Pancreas (tissue), 10 donors: ENCODE measurements at regions not wholly inside any gene's neighbourhood (a gene's known extent, or its start where the extent isn't known, plus 50 kb on each side); places are given as distances from the start of the nearest gene placed in this dataset.
A peak's percentile ranks its signal among the peaks of the same experiment; 100 is the strongest.
"Not testable (repeated sequence)": the region's sequence is repeated elsewhere in the genome, so short reads cannot be mapped to it uniquely, and the experiment has no call there.

Experiments
- ATAC-seq, 4 donors: fragments of 200-7000 bp; cut with Tn5 transposase; one replicate each; pipeline versions ENCODE4 v1.8.0 to v1.9.1; 2020; ENCODE audit warnings: mild to moderate bottlenecking in 4 of 4, moderate library complexity in 4 of 4
- DNase-seq, 6 donors: peaks; one replicate each; pipeline ENCODE4 v3.0.0-alpha.2; 2020
- FAIRE-seq: peaks from 2 replicates; lab custom pipeline; 2012; peaks lifted over from hg19 to GRCh38; lab: Jason Lieb, UNC
- H3K27ac ChIP-seq, 4 donors: fragments of 200-600 bp; sonication (generic); 1 replicate in 3 of 4; 2 replicates in 1 of 4; pipeline versions ENCODE4 v1.5.0 to v1.8.0; 2020
- H3K27me3 ChIP-seq, 4 donors: fragments of 200-600 bp; one replicate each; pipeline ENCODE4 v1.8.0; 2021
- H3K36me3 ChIP-seq, 3 donors: fragments of 200-600 bp; sonication (generic) in 1 of 3; one replicate each; pipeline versions ENCODE4 v1.5.0 to v1.8.0; 2020 to 2021
- H3K4me1 ChIP-seq, 3 donors: fragments of 200-600 bp; one replicate each; pipeline ENCODE4 v1.8.0; 2021
- H3K4me3 ChIP-seq, 4 donors: fragments of 200-600 bp; sonication (generic) in 2 of 4; one replicate each; pipeline versions ENCODE4 v1.5.0 to v1.8.0; 2020 to 2021
- H3K9me3 ChIP-seq, 4 donors: fragments of 200-600 bp; one replicate each; pipeline ENCODE4 v1.8.0; 2021
- CTCF ChIP-seq, 4 donors: fragments of 200-600 bp; sonication (generic) in 3 of 4; IDR thresholded peaks; one replicate each; pipeline versions ENCODE4 v1.5.0 to v1.8.0; 2021; ENCODE audit warnings: antibody characterized with exemption in 4 of 4
- WGBS, 2 donors: extraction: QIAGEN DNeasy Blood & Tissue Kit; methylation state at CpG; one replicate each; pipeline ENCODE4 v1.1.7; 2013; 5-methylcytosine and 5-hydroxymethylcytosine counted together
- intact Hi-C, 3 donors: fragments of 100-400 bp; cut with DNase I; formaldehyde crosslinking; loops; one replicate each; pipeline versions ENCODE4 v1.11.1 to v1.14.2; 2022
- donor health status: healthy with polysubstance abuse.
- donor health status: DM: no; HTN: no; CAD: no; lungs with moderate emphysema.
- donor health status: DM: no; HTN: no; CAD: no.
- donor health status: control.
- donor health status: control.
- donor health status: Bipolar disorder and iron deficiency.
- donor health status: DM: yes; HTN: yes; CAD: no.
- donor health status: DM: no; HTN: no; CAD: no.
- donor health status: DM: no; HTN: no; CAD: no.
- donor health status: DM: yes; HTN: yes; CAD: no.

- FAIRE-seq: no peak
- WGBS, 2 donors: 84 to 86% methylated on average over 2 of the region's 2 CpGs
- H3K9me3 ChIP-seq: no peaks in the 10 kb centered on the region
- peak in 1 of 4 donors; percentile 62 for ATAC-seq
- no peak for DNase-seq
- no peaks in the 10 kb centered on the region for H3K36me3 ChIP-seq
- no peaks in the 10 kb centered on the region for H3K27me3 ChIP-seq
- no peak overlapping the region for H3K27ac ChIP-seq
- intact Hi-C loops: no loop called here
- TF ChIP-seq CTCF (IDR thresholded peaks at IDR 0.05): no peak
- H3K4me1 ChIP-seq: no peaks in the 10 kb centered on the region
- no peak overlapping the region for H3K4me3 ChIP-seq
These were observed 186.5 kb downstream of the FASLG start for GRCh38 chr1:172845371-172845770.

DNA sequence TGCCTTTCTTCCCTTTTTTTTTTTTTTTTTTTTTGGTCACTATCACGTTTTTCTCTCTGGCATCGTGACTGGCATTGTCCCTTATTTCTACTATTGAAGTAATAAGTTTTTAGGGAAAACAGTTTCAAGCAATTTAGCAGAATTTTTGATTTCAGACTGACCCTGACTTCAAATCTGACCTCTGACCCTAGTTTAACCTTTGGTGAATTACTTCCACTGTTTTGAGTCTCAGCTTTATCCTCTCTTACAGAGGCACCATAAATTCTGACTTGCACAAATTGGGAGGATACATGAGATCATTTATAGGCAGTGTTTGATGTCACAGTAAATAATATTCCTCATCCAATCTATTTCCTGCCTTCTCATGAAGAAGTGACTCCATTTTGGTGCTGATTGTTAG is 187.0 kb downstream of the FASLG start:
- intact Hi-C loops: no loop called here
- no peak for TF ChIP-seq CTCF (IDR thresholded peaks at IDR 0.05)
- no peaks in the 10 kb centered on the region for H3K9me3 ChIP-seq
- no peaks in the 10 kb centered on the region for H3K27me3 ChIP-seq
- DNase-seq: no peak
- no peak for ATAC-seq
- H3K27ac ChIP-seq: no peak overlapping the region
- FAIRE-seq: no peak
- no peak overlapping the region for H3K4me3 ChIP-seq
- H3K36me3 ChIP-seq: no peaks in the 10 kb centered on the region
- WGBS, 2 donors: 72 to 84% methylated on average over 2 of the region's 2 CpGs
- no peaks in the 10 kb centered on the region for H3K4me1 ChIP-seq

GRCh38 chr1:172847814-172848213 is 188.9 kb downstream of the FASLG start:
- H3K9me3 ChIP-seq, H3K27ac ChIP-seq, H3K27me3 ChIP-seq, H3K4me1 ChIP-seq, DNase-seq, FAIRE-seq, intact Hi-C loops, H3K36me3 ChIP-seq, H3K4me3 ChIP-seq, ATAC-seq: not testable (repeated sequence)

DNA sequence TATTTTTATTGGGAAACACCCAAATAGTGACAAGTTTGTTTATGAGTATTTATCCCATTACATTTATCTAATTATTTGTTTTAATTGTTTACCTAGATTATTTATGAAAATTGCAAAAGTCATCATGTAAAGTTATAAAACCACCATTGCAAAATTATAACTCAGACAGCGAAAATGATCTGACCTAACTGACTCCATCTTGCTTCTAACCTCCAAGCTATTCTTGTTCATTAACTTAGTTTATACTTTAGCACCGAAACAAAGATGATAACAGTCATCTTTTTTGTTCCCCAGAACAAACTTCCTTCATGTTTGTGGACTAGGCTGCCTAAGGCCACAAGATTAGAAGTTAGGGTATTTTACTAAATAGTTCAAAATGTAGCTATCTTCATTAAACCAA is 190.8 kb downstream of the FASLG start:
- Histone ChIP-seq H3K27me3 (no peaks in the 10 kb centered on the region), H3K4me3 (no peak overlapping the region), H3K9me3 (no peaks in the 10 kb centered on the region), H3K4me1 (no peaks in the 10 kb centered on the region), H3K27ac (no peak overlapping the region), H3K36me3 (no peaks in the 10 kb centered on the region)
- intact Hi-C loops: no loop called here
- FAIRE-seq (no peak), DNase-seq (no peak), ATAC-seq (no peak)
- WGBS, 2 donors: 90 to 98% methylated on average over 2 of the region's 2 CpGs
- no peak for TF ChIP-seq CTCF (IDR thresholded peaks at IDR 0.05)

DNA sequence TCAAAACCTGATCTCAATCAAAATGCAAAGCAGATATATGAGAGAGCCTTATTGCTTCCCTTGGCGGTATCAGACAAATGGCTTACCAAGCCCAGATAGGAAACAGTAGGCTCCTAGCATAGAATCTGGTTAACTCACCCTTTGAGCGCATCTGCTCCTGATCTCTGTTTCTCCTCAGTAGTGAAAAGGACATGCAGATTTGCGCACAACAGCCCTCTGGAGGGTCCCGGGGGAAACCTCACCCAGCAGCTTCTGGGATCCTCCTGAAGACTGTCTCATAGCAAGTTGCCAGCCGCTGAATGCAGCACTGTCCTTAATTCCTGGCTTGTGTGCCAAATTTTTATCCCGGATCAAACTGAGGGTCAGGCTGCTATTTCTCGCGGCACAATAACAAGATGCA is 192.2 kb downstream of the FASLG start:
- no peaks in the 10 kb centered on the region for H3K36me3 ChIP-seq
- FAIRE-seq (no peak), DNase-seq (no peak), ATAC-seq (no peak)
- intact Hi-C loops: no loop called here
- TF ChIP-seq CTCF (IDR thresholded peaks at IDR 0.05): no peak
- 69 to 74% methylated on average over 8 of the region's 8 CpGs for WGBS, 2 donors
- H3K4me1 ChIP-seq: no peaks in the 10 kb centered on the region
- no peak overlapping the region for H3K27ac ChIP-seq
- H3K27me3 ChIP-seq: no peaks in the 10 kb centered on the region
- no peaks in the 10 kb centered on the region for H3K9me3 ChIP-seq
- no peak overlapping the region for H3K4me3 ChIP-seq

- no peak for TF ChIP-seq CTCF (IDR thresholded peaks at IDR 0.05)
- Histone ChIP-seq H3K4me1 (no peaks in the 10 kb centered on the region), H3K9me3 (no peaks in the 10 kb centered on the region), H3K36me3 (no peaks in the 10 kb centered on the region), H3K27ac (no peak overlapping the region), H3K27me3 (no peaks in the 10 kb centered on the region), H3K4me3 (no peak overlapping the region)
- intact Hi-C loops: no loop called here
- DNase-seq (no peak), FAIRE-seq (no peak), ATAC-seq (no peak)
- WGBS, 2 donors: 33 to 41% methylated on average over 2 of the region's 2 CpGs
These were observed 193.0 kb downstream of the FASLG start for GRCh38 chr1:172851856-172852255.

GRCh38 chr1:172855983-172856382 is 194.8 kb downstream of the TNFSF18 start:
- H3K4me1 ChIP-seq, H3K27ac ChIP-seq, intact Hi-C loops, DNase-seq, H3K36me3 ChIP-seq, H3K27me3 ChIP-seq, ATAC-seq, H3K9me3 ChIP-seq, H3K4me3 ChIP-seq, FAIRE-seq: not testable (repeated sequence)
- WGBS, 2 donors: 77 to 86% methylated on average over 9 of the region's 9 CpGs
